ENCODE measurements at regions not wholly inside any gene's neighbourhood (a gene's known extent, or its start where the extent isn't known, plus 50 kb on each side); places are given as distances from the start of the nearest gene placed in this dataset.
A peak's percentile ranks its signal among the peaks of the same experiment; 100 is the strongest.

DNA sequence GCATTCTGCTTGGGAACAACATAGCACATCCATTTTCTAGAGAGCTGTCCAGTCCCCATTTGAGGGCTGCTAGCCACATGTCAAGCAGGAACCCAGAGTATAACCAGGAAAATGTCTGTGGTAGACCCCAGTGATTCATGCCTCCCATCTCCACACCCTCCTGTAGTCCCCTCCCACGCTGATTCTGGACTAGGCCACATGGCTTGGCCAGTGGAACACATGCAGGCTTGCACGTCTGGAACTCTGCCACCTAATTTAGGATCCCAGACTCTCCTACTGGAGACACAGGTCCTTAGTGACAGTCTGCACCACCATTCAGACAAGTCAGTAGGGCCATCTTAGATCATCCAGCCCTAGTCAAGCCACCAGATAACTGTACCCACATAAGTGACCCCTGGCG, 149.8 kb downstream of the ZIC5 start:
- no peak for DNase-seq

DNA sequence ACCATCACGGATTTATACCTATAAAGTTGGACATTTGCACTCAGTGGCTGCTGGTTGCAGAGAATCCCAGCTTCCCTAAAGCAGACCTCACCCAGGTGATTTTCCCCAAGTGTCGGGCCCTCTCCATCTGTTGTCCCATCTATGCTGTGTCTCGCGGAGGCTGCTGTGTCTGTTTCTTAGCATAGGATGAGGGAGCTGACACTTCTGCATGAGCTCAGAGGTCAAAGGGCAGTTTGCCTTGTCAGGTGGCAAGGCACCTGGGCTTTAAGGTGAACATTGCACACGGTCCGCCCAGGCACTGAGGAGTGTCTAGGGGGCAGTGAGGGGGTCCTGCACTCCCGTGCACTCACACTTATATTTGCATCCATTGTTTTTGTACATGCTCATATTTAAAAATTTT, 151.6 kb downstream of the ZIC5 start:
- DNase-seq, result no peak

DNA sequence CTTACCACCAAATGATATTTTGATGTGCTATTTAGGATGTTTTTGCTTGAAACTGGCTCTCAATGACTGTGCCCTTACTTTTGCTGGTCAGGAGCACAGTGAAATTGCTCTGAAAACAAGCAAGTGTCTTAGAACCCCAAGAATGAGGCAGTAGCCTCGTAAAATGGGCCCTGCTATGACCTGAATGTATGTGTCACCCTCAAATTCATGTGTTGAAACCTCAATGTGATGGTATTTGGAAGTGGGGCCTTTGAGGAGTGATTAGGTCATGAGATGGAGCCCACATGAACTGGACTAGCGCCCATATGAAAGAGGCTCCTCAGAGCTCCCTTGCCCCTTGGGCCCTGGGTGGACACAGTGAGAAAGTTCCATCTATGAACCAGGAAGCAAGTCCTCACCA, 155.2 kb downstream of the ZIC5 start:
- DNase-seq, result no peak

DNA sequence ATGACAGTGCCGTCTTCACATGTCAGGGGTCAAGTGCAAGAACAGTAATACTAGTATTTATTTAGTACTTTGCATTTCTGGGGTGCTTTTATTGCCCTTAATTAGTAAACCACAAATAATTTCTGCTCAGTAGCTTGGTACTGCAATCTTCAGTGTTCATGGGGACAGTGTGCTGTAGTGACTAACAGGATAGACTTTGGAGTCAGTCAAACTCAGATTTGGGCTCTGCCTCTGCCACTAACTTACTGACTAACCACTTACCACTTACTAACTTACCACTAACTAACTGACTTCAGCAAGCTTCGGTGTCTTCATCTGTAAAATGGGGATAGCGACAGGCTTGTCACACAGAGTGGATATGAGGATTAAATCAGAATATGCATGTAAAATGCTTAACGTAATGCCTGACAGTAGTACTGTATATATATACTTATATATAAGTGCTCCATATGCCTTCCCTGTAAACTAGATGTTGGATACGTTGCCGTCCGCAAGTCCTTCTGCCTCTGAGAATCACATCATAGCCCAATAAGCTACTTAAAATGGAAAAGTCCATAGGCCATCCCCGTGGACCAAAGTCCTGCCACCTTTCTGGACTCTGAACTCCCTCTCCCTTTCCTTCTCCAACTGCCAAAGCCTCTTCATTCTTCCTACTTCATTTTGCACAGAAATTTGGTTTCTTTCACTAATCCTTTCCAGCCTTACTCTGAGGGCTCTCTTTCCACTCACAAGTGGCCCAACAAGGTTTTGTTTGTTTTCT, 158.1 kb downstream of the ZIC5 start:
- DNase-seq, result no peak

DNA sequence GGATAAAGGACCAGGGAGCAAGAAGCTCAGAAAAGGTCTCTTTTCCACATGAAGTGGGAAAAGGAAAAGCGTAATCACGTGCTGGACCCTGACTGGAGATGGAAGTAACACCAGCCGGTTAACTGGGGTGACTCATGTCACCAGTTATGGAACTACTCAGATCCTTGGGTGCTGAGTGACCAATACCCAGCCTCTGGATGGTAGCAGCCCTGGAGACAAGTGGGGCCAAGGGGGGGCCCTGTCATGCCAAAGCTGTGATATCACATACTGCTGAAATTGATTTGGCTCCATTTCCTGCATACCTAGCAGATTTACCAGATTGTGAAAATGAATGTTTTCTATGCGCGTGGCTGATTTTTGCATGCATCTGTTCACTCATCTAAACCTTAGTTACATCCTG, 158.9 kb downstream of the ZIC5 start:
- DNase-seq, result peak; percentile 11

DNA sequence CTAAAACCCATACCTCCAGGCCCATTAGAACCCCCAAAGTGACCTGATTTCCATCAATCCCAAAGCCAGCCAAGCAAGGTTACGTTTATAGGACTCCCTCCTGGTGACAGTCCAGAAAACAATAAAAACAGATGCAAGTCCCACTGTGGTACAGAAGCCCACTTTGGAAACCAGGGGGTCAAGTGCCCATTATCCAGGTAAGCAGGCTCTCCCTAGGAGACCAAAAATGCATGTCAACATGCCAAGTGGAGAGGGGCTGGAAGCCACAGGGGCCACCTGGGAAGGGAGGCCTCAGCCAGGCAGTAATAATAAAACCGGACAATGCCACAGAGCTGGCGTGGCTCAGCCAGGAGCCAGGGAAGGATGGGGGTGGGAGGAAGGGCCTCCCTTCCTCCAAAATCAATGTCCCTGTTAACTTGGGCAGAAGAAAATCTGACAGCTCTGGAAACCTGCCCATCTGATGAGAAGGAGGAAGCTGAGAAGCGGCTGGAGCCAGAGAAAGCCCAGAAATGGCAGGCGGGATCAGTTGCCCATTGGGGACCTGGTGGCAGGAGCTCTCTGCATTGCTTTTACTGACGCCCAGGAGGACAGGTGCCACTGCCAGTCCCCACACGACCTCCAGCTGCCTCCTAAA, 160.4 kb downstream of the ZIC5 start:
- no peak for DNase-seq

DNA sequence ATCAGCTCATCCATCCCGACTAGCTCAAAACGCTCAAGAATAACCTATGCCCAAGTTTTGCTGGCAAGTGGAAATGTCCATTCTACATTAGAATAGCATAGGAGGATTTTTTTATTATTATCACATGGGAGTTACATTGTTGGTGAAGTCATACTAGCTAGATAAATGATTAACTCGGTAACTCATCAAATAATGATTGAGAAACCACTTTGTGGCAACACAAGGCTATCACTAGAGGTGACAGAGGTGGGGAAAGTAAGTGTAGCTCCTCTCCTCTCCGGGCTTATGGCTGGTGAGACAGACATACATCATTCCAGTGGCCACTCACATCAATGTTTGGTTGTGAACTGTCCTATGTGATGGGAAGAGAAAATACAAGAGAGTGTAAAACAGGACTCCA, 161.6 kb downstream of the ZIC5 start:
- DNase-seq, result no peak

DNA sequence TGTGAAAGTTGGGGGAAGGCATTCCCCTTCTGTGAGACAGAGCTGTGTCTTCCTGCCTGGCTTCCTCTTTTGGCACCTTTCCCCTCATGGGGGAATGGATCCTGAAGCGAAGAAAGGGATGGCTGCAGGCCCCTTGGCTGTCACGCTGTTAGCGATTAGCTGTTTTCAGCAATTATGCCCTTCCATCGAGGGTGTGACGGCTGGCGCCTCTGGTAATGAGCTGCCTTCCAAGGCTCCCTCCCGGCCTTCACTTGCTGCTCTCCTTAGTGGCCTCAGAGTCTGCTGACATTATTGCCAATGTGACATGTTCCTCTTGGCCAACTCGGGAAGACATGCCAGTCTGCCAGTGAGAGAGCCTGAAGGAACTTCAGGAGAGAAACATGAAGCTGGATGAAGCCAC, 162.1 kb downstream of the ZIC5 start:
- DNase-seq, result no peak

DNA sequence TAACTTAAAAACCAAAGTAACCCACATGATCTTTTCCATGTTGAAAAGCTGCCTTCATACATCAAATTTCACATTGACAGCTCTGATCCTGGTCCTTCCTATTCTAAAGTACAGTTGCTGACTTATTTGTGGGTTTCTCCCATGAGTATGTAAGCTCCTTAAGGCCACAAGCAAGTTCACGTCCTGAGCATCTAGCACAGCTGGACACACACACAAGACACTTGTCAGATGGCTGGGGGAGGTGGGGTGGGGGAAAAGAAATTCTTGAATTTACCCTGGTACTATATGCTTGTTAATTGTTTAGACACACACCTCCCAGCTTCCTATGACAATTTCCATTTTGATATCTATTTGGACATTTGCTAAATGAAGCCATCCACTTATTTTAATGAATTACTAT, 162.8 kb downstream of the ZIC5 start:
- DNase-seq, result no peak

DNA sequence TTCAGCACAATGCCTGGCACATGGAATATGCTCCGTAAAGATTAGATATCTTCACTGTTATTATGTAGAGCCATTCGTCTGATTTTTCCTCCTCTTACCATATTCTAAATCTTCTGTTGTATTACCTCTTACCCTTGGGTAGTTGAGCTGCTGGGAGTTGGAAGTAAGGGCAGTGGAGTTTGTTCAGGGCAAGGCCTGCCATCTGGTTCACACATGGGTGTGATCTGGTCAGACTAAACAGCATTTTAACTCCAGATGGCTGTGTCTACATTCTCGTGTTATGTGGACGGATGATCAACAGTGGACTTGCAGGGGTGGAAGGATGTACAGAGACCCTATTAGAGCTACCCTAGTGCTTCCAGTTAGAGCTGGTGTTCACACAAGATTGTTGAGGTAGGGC, 164.9 kb downstream of the ZIC5 start:
- no peak for DNase-seq

DNA sequence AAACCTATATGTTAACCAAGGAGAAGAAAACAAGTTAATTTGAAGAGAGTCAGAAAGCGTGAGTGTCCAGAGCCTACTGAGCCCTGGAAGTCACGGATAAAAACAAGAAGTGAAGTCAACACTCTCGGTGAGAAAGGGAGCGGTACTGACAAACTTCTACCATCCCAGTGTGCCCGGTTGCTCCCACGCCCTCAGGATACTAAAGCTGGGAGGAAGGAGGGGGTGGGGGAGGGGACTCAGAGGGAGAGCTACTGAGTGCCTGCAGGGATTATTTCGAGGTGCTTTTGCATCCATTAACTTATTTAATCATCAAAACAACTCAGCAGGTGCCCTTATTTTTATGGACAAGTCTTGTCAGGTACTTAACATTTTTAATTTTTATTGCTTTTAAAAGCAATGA, 166.2 kb downstream of the ZIC5 start:
- DNase-seq, result no peak

DNA sequence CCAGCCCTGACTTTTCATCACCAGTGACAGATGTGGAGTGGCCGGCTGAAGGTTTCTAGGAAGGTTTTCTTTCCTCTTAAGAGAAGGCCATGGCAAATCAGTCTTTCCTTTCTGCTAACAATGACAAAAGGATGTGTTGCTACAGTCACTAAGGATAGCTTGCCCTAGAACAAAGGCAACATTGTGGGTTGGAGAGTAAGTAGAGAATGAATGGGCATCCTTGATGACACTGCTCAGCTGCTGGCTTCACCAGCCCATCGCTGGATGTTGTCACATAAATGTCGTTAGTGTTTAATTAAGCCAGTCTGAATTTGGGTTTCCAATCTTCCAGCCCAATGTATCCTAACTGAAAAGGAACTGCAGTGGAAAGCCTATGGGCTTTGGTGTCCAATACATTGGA, 168.4 kb downstream of the ZIC5 start:
- no peak for DNase-seq

DNA sequence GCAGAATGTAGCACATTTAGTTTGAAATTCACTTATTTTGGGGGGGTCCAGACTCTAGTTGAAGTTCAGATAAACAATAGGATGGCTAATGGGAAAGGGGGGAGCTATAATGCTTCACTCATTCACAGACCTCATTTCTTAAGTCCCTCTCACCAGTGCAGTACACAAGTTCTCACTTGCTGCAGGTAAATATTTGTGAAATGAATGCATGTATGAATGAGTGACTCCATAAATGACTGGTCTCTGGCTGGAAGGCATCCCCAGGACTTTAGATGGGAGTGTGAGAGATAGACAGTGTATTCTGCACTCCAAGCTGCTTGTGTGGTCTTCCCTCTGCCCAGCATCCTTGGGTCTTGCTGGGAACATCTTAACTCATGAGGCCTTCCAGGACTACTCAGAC, 169.2 kb downstream of the ZIC5 start:
- DNase-seq, result no peak

DNA sequence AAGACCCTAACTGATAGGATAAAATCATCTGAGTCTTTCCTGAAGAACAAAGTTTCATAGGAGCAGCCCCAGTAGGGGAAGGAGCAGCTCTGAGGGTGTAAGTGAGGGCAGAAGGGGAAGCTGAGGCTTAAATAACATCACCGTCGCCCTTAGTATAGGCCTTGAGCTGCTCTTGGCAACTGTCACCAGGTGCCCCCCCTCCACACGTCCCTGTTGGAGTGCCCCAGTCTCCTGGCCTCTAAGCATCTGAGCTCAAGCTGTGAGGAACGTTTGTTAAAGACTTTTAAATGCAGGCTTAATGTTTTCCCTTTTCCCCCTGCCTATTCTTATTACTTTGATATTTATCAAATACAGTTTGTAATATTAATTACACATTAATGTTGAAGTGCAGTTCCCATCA, 170.6 kb downstream of the ZIC5 start:
- DNase-seq, result no peak

DNA sequence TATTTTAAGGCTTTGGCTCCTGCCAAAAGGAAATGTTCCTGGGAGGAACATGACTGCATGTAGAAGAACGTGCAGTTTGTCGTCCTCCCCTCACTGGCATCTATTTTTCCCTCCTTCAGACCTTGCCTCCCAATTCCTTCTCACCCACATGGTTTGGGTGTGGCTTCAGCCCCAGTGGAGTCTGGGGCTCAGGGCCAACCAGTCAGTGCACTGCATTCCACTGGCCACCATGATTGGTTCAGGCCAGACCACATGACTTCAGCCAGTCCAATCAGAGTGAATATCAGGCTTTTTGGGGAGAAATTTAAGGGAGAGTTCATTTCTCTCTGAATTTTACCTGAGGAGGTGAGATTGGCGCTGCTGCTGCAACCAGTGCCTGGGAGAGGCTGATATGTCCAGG, 171.6 kb downstream of the ZIC5 start:
- no peak for DNase-seq

DNA sequence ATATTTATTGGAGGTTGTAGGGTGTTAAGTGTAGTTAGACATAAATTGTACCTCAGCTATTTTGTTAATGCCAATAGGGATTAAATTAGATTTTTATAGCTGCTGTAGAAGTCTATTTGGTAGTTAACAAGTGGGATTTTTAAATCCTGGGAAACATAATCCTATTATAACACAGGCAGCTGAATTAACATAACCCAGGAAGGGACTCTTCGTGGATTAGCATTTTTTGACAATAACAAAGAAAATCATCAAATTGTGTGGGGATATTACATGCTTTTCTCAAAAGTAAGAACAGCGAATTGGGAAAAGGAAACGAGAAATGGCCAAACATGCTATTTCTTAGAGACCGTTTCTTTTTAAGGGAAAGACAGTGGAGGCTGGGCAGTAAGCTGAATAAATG, 172.8 kb downstream of the ZIC5 start:
- no peak for DNase-seq

DNA sequence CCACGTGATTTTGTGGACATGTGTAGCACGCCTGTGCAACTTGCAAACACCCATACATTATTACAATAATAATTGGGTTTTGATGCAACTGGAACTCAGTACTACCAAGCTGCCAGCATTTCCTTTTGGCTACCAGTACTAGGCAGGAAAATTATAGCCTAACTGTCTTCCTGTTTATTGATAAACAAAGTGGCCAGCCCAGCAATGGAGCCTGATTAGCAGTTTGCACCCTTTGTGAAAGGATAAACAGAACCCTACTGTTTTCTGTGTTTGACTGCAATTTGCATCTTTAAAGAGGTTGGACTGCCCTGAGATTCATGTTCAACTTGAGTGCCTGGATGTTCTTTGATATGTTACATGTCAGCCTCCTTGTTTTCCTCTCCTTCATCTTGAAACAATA, 173.9 kb downstream of the ZIC5 start:
- no peak for DNase-seq

DNA sequence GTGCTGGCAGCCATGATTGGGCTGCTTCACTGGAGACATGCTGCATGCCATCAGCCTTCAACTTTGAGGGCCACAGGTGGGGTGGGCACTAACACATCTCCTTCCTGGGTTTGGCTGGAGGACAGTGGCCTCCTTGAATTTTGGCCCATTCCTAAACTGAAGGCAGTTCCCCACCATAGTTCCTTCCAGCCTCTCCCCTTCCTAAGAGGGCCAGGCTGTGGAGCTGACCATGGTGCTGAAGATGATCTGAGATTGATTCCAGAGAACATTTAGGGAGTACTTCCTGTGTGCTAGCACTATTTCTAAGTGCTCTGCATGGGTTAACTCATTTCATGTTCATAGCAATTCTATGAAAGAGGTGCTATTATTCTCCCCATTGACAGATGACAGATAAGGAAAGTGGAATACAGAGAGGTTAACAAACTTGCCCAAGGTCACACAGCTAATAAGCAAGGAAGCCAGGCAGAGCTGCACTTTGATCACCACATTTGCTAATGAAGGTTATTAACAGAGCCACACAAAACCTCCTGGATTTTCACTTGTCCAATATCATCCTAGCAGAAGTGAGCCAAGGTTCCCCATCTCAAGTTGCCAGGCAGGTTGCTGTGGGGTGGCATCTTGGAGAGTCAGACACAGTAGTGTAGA, 175.3 kb downstream of the ZIC5 start:
- DNase-seq, result peak; percentile 76

DNA sequence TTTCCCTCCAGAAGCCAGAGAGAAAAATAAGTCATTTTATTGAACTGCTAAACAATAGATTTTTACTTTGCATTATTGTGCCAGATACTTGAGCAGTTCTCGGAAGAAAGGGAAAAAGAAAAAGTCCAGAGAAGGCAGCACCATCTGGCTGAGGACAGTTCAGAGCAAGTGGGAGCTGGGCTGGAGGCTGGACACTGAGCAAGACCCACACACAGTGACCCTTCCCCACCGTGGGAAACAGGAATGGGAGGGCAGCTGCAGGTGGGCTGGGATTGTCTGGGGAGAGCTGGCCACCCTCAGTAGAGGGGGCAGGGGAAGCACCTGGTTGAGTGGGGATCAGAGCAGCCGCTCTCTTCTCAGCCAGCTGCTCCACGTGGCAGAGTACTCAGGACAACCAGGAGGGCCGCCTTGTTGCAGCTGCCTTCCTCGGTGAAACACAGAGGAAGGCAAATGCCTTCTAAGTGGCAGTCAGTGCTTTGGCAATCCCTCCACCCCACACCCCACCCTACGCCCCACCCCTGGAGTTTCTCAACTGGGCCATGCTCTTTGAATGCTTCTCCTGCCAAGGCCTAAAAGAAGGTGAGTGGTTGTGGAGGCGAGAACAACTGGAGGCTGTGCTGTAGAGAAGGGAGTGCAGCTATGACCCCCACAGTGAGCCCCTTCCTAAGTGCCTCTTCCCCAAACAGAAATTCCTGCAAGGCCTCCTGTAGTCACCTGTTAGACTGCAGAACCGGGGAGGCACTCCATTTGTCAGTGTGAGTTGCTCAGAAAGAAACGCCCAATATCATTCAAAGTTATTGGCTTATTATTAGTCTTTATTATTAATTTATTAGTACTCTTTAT, 179.3 kb downstream of the ZIC5 start:
- no peak for DNase-seq

DNA sequence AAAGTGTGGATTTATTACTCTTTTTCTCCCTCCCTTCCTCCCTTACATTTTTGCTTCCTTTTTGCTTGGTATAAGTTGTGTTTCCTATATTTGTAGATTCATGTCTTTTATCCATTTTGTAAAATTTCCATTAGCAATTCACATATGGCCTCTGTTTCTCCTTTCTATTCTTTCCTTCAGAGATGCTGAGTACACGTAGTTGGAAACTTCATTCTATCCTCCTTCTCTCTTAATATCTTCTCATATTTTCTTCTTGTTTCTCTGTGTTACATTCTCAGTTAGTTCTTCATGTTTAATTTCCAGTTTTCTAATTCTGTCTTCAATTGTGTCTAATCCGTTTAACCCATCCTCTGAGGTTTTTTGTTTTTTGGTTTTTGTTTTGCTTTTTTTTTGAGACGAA, 188.9 kb downstream of the ZIC5 start:
- DNase-seq, result no peak

DNA sequence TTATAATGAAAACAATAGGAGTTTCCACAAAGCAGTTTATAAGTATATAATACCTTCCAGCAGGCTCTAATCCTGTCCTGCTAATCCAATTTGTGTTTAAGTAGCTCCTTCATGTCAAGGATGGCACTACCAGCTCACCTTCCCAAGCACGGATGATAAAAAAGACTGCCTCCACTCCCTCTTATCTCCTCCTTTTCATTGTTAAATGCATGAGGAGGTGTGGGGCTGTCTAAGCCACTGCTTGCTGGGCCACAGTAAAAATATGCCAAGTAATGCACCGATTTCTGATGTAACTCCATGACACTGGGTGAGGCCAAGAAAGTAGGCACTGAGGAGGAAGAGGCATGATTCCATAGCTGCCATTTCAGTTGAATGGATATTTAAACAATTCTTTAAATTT, 193.1 kb downstream of the ZIC5 start:
- no peak for DNase-seq

DNA sequence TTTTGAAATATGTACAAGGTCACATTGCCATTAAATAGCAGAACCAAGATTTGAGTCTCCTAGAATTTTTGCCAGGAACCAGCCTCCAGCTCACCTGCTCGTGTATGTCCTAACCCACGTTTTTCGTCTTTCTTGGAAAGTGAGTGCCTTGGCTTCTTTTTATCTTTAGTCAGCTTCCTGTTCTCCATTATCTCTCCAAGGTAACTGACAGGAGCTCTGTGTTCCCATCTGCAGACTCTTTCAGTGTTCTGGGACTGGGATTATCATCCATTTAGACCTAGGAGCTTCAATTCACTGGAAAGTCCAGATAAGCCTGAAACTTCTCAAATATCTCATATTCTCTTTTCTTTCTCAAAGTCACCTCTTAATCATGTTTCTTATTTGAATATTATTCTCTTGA, 193.7 kb downstream of the ZIC5 start:
- DNase-seq, result no peak

DNA sequence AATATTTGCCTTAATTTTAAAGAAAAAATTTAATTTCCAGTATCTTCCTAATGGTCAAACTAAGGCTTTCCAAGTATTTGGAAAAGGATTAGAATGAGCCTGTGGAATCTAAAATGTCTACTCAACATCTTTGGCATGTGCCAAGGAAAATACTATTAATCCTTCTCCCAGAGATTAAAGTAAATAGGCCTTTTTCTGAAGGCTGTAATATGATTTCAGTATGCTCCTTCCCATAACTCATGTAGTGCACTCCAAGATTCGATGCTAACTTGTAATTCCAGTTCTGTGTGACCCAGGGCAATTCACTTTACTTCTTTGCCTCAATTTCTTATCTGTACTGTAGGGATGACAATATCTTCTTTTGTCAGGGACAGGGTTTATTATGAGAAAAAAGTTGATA, 196.9 kb downstream of the ZIC5 start:
- DNase-seq, result no peak

Data from left kidney (tissue), 1 donor.